HL-60 (cell line): ENCODE measurements at regions not wholly inside any gene's neighbourhood (a gene's known extent, or its start where the extent isn't known, plus 50 kb on each side); places are given as distances from the start of the nearest gene placed in this dataset.

Experiments
- TF ChIP-seq, protein P1 (sequence below): IDR thresholded peaks from one replicate; pipeline ENCODE4 v1.5.1; 2011; ENCODE audit warnings: low read length, control low read depth, inconsistent platforms; ENCODE audit not compliant: insufficient read depth
- TF ChIP-seq, protein P2 (sequence below): IDR thresholded peaks from 2 replicates; pipeline ENCODE4 v1.6.1; 2012; ENCODE audit warnings: low read depth; ENCODE audit not compliant: insufficient replicate concordance

DNA sequence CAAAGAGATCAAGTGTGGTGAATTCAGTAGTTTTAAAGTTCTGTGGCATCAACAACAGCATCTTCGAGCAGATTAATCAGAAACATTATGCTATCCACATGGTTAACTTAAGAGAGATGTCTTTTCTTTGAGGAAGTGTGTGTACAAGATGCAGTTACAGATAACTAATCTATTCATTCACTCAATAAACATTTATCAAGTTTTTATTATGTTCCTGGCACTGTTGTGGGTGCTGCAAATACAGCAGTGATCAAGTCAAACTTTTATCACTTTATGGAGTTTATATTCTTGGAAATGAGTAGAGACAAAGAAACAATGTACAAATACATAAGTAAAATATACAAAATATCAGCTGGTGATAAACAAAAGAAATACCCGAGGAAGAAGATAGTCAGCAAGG lies 66.4 kb downstream of the ATOH1 start:
- TF ChIP-seq, protein P1, sequence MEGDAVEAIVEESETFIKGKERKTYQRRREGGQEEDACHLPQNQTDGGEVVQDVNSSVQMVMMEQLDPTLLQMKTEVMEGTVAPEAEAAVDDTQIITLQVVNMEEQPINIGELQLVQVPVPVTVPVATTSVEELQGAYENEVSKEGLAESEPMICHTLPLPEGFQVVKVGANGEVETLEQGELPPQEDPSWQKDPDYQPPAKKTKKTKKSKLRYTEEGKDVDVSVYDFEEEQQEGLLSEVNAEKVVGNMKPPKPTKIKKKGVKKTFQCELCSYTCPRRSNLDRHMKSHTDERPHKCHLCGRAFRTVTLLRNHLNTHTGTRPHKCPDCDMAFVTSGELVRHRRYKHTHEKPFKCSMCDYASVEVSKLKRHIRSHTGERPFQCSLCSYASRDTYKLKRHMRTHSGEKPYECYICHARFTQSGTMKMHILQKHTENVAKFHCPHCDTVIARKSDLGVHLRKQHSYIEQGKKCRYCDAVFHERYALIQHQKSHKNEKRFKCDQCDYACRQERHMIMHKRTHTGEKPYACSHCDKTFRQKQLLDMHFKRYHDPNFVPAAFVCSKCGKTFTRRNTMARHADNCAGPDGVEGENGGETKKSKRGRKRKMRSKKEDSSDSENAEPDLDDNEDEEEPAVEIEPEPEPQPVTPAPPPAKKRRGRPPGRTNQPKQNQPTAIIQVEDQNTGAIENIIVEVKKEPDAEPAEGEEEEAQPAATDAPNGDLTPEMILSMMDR: no peak
- TF ChIP-seq, protein P2, sequence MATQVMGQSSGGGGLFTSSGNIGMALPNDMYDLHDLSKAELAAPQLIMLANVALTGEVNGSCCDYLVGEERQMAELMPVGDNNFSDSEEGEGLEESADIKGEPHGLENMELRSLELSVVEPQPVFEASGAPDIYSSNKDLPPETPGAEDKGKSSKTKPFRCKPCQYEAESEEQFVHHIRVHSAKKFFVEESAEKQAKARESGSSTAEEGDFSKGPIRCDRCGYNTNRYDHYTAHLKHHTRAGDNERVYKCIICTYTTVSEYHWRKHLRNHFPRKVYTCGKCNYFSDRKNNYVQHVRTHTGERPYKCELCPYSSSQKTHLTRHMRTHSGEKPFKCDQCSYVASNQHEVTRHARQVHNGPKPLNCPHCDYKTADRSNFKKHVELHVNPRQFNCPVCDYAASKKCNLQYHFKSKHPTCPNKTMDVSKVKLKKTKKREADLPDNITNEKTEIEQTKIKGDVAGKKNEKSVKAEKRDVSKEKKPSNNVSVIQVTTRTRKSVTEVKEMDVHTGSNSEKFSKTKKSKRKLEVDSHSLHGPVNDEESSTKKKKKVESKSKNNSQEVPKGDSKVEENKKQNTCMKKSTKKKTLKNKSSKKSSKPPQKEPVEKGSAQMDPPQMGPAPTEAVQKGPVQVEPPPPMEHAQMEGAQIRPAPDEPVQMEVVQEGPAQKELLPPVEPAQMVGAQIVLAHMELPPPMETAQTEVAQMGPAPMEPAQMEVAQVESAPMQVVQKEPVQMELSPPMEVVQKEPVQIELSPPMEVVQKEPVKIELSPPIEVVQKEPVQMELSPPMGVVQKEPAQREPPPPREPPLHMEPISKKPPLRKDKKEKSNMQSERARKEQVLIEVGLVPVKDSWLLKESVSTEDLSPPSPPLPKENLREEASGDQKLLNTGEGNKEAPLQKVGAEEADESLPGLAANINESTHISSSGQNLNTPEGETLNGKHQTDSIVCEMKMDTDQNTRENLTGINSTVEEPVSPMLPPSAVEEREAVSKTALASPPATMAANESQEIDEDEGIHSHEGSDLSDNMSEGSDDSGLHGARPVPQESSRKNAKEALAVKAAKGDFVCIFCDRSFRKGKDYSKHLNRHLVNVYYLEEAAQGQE: no peak
